ENCODE measurements at regions not wholly inside any gene's neighbourhood (a gene's known extent, or its start where the extent isn't known, plus 50 kb on each side); places are given as distances from the start of the nearest gene placed in this dataset.
A peak's percentile ranks its signal among the peaks of the same experiment; 100 is the strongest.

- intact Hi-C loops (cut with micrococcal nuclease) = no loop called here
- Histone ChIP-seq H3K4me3 (peak overlapping the region; percentile 46), H3K36me3 (no peaks in the 10 kb centered on the region), H3K27ac (replicated peaks) (peak overlapping the region; percentile 74), H3K4me1 (peaks cover 21% of the 10 kb centered on the region), H3K27me3 (ENCODE audit: low read depth) (no peaks in the 10 kb centered on the region), H3K9me3 (replicated peaks) (peaks cover 17% of the 10 kb centered on the region)
- DNase-seq = no peak
- no peak for TF ChIP-seq CTCF (IDR thresholded peaks at IDR 0.05; ENCODE audit: borderline replicate concordance)
Observed at GRCh38 chr6:141252828-141253608, 879.7 kb upstream of the GJE1 start.

GRCh38 chr6:141251286-141251685 is 881.4 kb upstream of the GJE1 start:
- Histone ChIP-seq H3K36me3 (no peaks in the 10 kb centered on the region), H3K27me3 (ENCODE audit: low read depth) (no peaks in the 10 kb centered on the region), H3K4me3 (no peak overlapping the region), H3K27ac (replicated peaks) (no peak overlapping the region), H3K4me1 (peaks cover 21% of the 10 kb centered on the region), H3K9me3 (replicated peaks) (peaks cover 13% of the 10 kb centered on the region)
- DNase-seq = no peak
- intact Hi-C loops (cut with micrococcal nuclease) = no loop called here
- TF ChIP-seq CTCF (IDR thresholded peaks at IDR 0.05; ENCODE audit: borderline replicate concordance) = no peak

- no peaks in the 10 kb centered on the region for H3K27me3 ChIP-seq (ENCODE audit: low read depth)
- H3K27ac ChIP-seq (replicated peaks) = no peak overlapping the region
- peaks cover 7% of the 10 kb centered on the region for H3K9me3 ChIP-seq (replicated peaks)
- H3K4me3 ChIP-seq = no peak overlapping the region
- DNase-seq = no peak
- intact Hi-C loops (cut with micrococcal nuclease) = no loop called here
- H3K36me3 ChIP-seq = no peaks in the 10 kb centered on the region
- peaks cover 9% of the 10 kb centered on the region for H3K4me1 ChIP-seq
- no peak for TF ChIP-seq CTCF (IDR thresholded peaks at IDR 0.05; ENCODE audit: borderline replicate concordance)
Observed at GRCh38 chr6:141248021-141248799, 884.5 kb upstream of the GJE1 start.

GRCh38 chr6:141244366-141244765 is 888.4 kb upstream of the GJE1 start:
- H3K27ac ChIP-seq (replicated peaks) = no peak overlapping the region
- no peak for TF ChIP-seq CTCF (IDR thresholded peaks at IDR 0.05; ENCODE audit: borderline replicate concordance)
- DNase-seq = no peak
- no peaks in the 10 kb centered on the region for H3K36me3 ChIP-seq
- no peak overlapping the region for H3K4me3 ChIP-seq
- intact Hi-C loops (cut with micrococcal nuclease) = no loop called here
- peaks cover 7% of the 10 kb centered on the region for H3K9me3 ChIP-seq (replicated peaks)
- no peaks in the 10 kb centered on the region for H3K27me3 ChIP-seq (ENCODE audit: low read depth)
- no peaks in the 10 kb centered on the region for H3K4me1 ChIP-seq

GRCh38 chr6:141242957-141243356 is 889.8 kb upstream of the GJE1 start:
- Histone ChIP-seq H3K36me3 (no peaks in the 10 kb centered on the region), H3K27me3 (ENCODE audit: low read depth) (no peaks in the 10 kb centered on the region), H3K27ac (replicated peaks) (no peak overlapping the region), H3K4me3 (no peak overlapping the region), H3K9me3 (replicated peaks) (no peaks in the 10 kb centered on the region), H3K4me1 (no peaks in the 10 kb centered on the region)
- intact Hi-C loops (cut with micrococcal nuclease) = no loop called here
- TF ChIP-seq CTCF (IDR thresholded peaks at IDR 0.05; ENCODE audit: borderline replicate concordance) = no peak
- no peak for DNase-seq
